Peyer's patch (tissue), 4 donors: ENCODE measurements at regions not wholly inside any gene's neighbourhood (a gene's known extent, or its start where the extent isn't known, plus 50 kb on each side); places are given as distances from the start of the nearest gene placed in this dataset.

ENCODE experiments used
- DNase-seq, 3 donors: peaks; one replicate each; pipeline ENCODE4 v3.0.0-alpha.2; 2017 to 2019
- H3K27ac ChIP-seq, 4 donors: fragments of 200-600 bp; sonication (generic); one replicate each; pipeline ENCODE4 v1.5.1; 2016 to 2019
- H3K27me3 ChIP-seq, 2 donors: fragments of 200-600 bp; sonication (generic); one replicate each; pipeline ENCODE4 v1.5.1; 2019
- H3K36me3 ChIP-seq, 3 donors: fragments of 200-600 bp; sonication (generic); one replicate each; pipeline ENCODE4 v1.5.1; 2016 to 2019
- H3K4me1 ChIP-seq, 4 donors: fragments of 200-600 bp; sonication (generic); one replicate each; pipeline ENCODE4 v1.5.1; 2016 to 2019
- H3K4me3 ChIP-seq, 4 donors: fragments of 200-600 bp; sonication (generic); 1 replicate in 3 of 4; 2 replicates in 1 of 4; pipeline ENCODE4 v1.5.1; 2016 to 2019; ENCODE audit warnings: mild to moderate bottlenecking in 1 of 4
- H3K9me3 ChIP-seq, 4 donors: fragments of 200-600 bp; sonication (generic); one replicate each; pipeline ENCODE4 v1.5.1; 2016 to 2019; ENCODE audit warnings: mild to moderate bottlenecking in 1 of 4
- POLR2A ChIP-seq, 2 donors: fragments of 450-650 bp; IDR thresholded peaks; one replicate each; pipeline ENCODE4 v1.5.1; 2017; ENCODE audit warnings: antibody characterized with exemption in 2 of 2, mild to moderate bottlenecking in 2 of 2, moderate library complexity in 2 of 2
- TF ChIP-seq, protein P1 (sequence below), 6 experiments: fragments of 450-650 bp in 4 of 6; fragments of 200-600 bp in 2 of 6; sonication (generic) in 1 of 6; IDR thresholded peaks; one replicate each; pipeline ENCODE4 v1.5.1; 2017 to 2019; ENCODE audit warnings: antibody characterized with exemption in 6 of 6, mild to moderate bottlenecking in 3 of 6, moderate library complexity in 1 of 6

GRCh38 chr1:87730274-87731216, 401.9 kb downstream of the LMO4 start:
- TF ChIP-seq POLR2A (IDR thresholded peaks at IDR 0.05): no peak
- TF ChIP-seq, protein P1, sequence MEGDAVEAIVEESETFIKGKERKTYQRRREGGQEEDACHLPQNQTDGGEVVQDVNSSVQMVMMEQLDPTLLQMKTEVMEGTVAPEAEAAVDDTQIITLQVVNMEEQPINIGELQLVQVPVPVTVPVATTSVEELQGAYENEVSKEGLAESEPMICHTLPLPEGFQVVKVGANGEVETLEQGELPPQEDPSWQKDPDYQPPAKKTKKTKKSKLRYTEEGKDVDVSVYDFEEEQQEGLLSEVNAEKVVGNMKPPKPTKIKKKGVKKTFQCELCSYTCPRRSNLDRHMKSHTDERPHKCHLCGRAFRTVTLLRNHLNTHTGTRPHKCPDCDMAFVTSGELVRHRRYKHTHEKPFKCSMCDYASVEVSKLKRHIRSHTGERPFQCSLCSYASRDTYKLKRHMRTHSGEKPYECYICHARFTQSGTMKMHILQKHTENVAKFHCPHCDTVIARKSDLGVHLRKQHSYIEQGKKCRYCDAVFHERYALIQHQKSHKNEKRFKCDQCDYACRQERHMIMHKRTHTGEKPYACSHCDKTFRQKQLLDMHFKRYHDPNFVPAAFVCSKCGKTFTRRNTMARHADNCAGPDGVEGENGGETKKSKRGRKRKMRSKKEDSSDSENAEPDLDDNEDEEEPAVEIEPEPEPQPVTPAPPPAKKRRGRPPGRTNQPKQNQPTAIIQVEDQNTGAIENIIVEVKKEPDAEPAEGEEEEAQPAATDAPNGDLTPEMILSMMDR (IDR thresholded peaks at IDR 0.05): no peak
- Histone ChIP-seq H3K9me3 (no peaks in the 10 kb centered on the region), H3K4me1 (no peaks in the 10 kb centered on the region), H3K27ac (no peak overlapping the region), H3K4me3 (no peak overlapping the region), H3K27me3 (no peaks in the 10 kb centered on the region), H3K36me3 (no peaks in the 10 kb centered on the region)
- DNase-seq: no peak

DNA sequence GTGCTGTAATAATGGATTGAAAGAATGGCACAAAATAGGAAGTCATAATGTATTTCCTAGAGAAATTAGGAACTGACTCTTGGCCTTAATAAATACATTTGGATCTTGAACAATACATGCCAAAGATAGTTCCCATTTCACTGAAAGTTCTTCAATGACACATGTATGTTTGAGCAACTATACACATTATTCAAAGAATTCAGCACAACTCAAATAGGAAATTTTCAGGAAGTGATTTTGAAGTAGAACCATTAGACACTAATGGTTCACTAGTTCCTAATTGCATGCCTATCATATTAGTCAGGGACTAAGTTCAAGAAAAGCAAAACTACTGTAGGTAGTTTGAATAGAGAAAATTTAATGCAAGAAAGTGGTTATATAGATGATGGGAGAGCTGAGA, 404.7 kb downstream of the LMO4 start:
- DNase-seq: no peak
- H3K4me1 ChIP-seq: no peaks in the 10 kb centered on the region
- no peaks in the 10 kb centered on the region for H3K27me3 ChIP-seq
- TF ChIP-seq, protein P1 (IDR thresholded peaks at IDR 0.05): no peak
- TF ChIP-seq POLR2A (IDR thresholded peaks at IDR 0.05): no peak
- no peaks in the 10 kb centered on the region for H3K9me3 ChIP-seq
- no peak overlapping the region for H3K27ac ChIP-seq
- H3K36me3 ChIP-seq: no peaks in the 10 kb centered on the region
- H3K4me3 ChIP-seq: no peak overlapping the region

GRCh38 chr1:87735750-87736149, 407.1 kb downstream of the LMO4 start:
- H3K27ac ChIP-seq: no peak overlapping the region
- H3K4me1 ChIP-seq: no peaks in the 10 kb centered on the region
- no peaks in the 10 kb centered on the region for H3K9me3 ChIP-seq
- H3K4me3 ChIP-seq: no peak overlapping the region
- H3K36me3 ChIP-seq: no peaks in the 10 kb centered on the region
- H3K27me3 ChIP-seq: no peaks in the 10 kb centered on the region
- no peak for TF ChIP-seq POLR2A (IDR thresholded peaks at IDR 0.05)
- TF ChIP-seq, protein P1 (IDR thresholded peaks at IDR 0.05): no peak
- no peak for DNase-seq

DNA sequence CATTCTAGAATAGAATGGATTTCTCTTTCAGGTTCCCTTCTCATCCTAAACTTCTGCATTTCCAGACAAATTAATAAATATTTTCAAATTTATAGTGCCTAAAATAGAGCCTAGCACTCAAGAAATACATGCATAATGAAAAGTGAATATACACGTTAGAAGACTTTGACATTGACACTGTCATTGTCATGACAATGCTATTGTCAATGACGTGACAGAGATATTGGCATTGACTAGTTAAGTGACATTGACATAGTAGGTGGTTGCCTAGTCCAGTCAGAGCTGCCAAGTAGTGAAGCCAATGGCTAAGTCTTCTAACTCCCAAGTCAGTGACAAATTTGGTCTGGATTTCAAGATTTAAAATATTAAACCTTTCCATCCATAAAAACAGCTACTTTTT, 410.5 kb downstream of the LMO4 start:
- no peak overlapping the region for H3K27ac ChIP-seq
- H3K27me3 ChIP-seq: no peaks in the 10 kb centered on the region
- H3K4me1 ChIP-seq: no peaks in the 10 kb centered on the region
- no peak for TF ChIP-seq POLR2A (IDR thresholded peaks at IDR 0.05)
- TF ChIP-seq, protein P1 (IDR thresholded peaks at IDR 0.05): no peak
- H3K36me3 ChIP-seq: no peaks in the 10 kb centered on the region
- H3K9me3 ChIP-seq: no peaks in the 10 kb centered on the region
- H3K4me3 ChIP-seq: no peak overlapping the region
- no peak for DNase-seq

DNA sequence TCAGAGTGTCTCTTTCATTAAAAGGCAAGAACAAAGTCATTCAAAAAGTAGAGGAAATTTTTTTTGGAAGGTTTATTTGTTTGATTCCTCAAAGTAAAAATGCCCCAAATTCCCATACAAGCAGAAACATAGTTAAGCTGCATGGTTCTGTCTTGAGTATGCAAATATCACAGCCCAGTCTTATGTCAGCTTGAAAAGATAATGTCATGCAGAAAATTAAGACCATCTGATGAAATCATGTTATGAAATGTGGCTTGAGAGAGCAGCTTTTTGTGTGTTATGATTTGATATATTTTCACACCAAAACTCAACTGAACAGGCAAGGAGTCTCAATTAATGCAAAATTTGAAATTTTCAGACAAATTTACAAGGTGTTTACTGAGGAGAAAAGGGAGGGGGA, 411.0 kb downstream of the LMO4 start:
- Histone ChIP-seq H3K9me3 (no peaks in the 10 kb centered on the region), H3K4me3 (no peak overlapping the region), H3K36me3 (no peaks in the 10 kb centered on the region), H3K27me3 (no peaks in the 10 kb centered on the region), H3K4me1 (no peaks in the 10 kb centered on the region), H3K27ac (no peak overlapping the region)
- no peak for DNase-seq
- no peak for TF ChIP-seq POLR2A (IDR thresholded peaks at IDR 0.05)
- TF ChIP-seq, protein P1 (IDR thresholded peaks at IDR 0.05): no peak
